Esophagus squamous epithelium (tissue), 4 donors: ENCODE measurements at regions not wholly inside any gene's neighbourhood (a gene's known extent, or its start where the extent isn't known, plus 50 kb on each side); places are given as distances from the start of the nearest gene placed in this dataset.

ENCODE experiments used
- POLR2A ChIP-seq, 4 donors: fragments of 450-650 bp; IDR thresholded peaks; one replicate each; pipeline ENCODE4 v1.6.1; 2017; ENCODE audit warnings: antibody characterized with exemption in 4 of 4, mild to moderate bottlenecking in 4 of 4, moderate library complexity in 3 of 4
- TF ChIP-seq, protein P1 (sequence below), 6 experiments: fragments of 450-650 bp in 4 of 6; fragments of 200-600 bp in 2 of 6; sonication (generic) in 2 of 6; IDR thresholded peaks; one replicate each; pipeline ENCODE4 v1.5.1; 2016 to 2019; ENCODE audit warnings: antibody characterized with exemption in 6 of 6, mild to moderate bottlenecking in 4 of 6, moderate library complexity in 4 of 6

DNA sequence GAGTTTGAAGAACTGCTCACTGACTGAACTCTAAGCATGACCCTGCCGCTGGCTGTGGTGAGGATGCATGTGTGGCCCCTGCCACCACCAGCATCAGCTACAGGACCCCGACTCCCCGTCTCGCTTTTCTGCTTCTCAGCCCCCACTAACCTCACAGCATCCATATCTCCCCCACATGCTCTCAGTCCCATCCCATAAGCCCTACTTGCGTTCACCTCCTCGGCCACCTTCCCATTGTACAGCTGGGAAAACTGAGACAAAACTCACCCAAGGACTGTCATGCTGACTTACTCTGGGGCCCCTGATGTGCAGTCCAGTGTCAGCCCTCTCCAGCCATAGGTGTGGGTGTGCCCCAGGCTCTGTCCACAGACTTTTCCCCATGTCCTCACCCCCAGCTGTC lies 104.2 kb upstream of the SH3BP4 start:
- TF ChIP-seq, protein P1, sequence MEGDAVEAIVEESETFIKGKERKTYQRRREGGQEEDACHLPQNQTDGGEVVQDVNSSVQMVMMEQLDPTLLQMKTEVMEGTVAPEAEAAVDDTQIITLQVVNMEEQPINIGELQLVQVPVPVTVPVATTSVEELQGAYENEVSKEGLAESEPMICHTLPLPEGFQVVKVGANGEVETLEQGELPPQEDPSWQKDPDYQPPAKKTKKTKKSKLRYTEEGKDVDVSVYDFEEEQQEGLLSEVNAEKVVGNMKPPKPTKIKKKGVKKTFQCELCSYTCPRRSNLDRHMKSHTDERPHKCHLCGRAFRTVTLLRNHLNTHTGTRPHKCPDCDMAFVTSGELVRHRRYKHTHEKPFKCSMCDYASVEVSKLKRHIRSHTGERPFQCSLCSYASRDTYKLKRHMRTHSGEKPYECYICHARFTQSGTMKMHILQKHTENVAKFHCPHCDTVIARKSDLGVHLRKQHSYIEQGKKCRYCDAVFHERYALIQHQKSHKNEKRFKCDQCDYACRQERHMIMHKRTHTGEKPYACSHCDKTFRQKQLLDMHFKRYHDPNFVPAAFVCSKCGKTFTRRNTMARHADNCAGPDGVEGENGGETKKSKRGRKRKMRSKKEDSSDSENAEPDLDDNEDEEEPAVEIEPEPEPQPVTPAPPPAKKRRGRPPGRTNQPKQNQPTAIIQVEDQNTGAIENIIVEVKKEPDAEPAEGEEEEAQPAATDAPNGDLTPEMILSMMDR (IDR thresholded peaks at IDR 0.05): no peak
- TF ChIP-seq POLR2A (IDR thresholded peaks at IDR 0.05): no peak
